OCI-LY1 (cell line): ENCODE measurements at regions not wholly inside any gene's neighbourhood (a gene's known extent, or its start where the extent isn't known, plus 50 kb on each side); places are given as distances from the start of the nearest gene placed in this dataset.

ENCODE experiments used
- H2AFZ ChIP-seq: fragments of 200-600 bp; sonication (generic), shearing (Covaris generic); 2 replicates; pipeline ENCODE4 v1.6.0; 2014; ENCODE audit warnings: antibody characterized with exemption, mild to moderate bottlenecking, low read length
- H3F3A ChIP-seq: fragments of 200-600 bp; sonication (generic), shearing (Covaris generic); 2 replicates; pipeline ENCODE4 v1.6.0; 2014; ENCODE audit warnings: mild to moderate bottlenecking, antibody characterized with exemption, low read length, moderate library complexity; ENCODE audit not compliant: insufficient read depth
- H3K27ac ChIP-seq: fragments of 200-600 bp; sonication (generic); 2 replicates; pipeline ENCODE4 v1.5.1; 2014; ENCODE audit warnings: low read length, mixed run types, mild to moderate bottlenecking, low read depth; ENCODE audit not compliant: poor library complexity, severe bottlenecking
- H3K27me3 ChIP-seq: fragments of 200-600 bp; sonication (generic); 2 replicates; pipeline ENCODE4 v1.6.0; 2014; ENCODE audit warnings: antibody characterized with exemption, mild to moderate bottlenecking, low read length, moderate library complexity; ENCODE audit not compliant: insufficient read depth
- H3K36me3 ChIP-seq: fragments of 200-600 bp; sonication (generic); 2 replicates; pipeline ENCODE4 v1.6.1; 2014; ENCODE audit warnings: mild to moderate bottlenecking, antibody characterized with exemption, low read length, moderate library complexity, mixed read lengths; ENCODE audit not compliant: insufficient read depth
- H3K4me1 ChIP-seq: fragments of 200-600 bp; sonication (generic); 2 replicates; pipeline ENCODE4 v1.5.1; 2014; ENCODE audit warnings: mild to moderate bottlenecking, low read length, moderate library complexity; ENCODE audit not compliant: insufficient read depth, severe bottlenecking
- H3K4me2 ChIP-seq: fragments of 200-600 bp; sonication (generic), shearing (Covaris generic); 2 replicates; pipeline ENCODE4 v1.6.1; 2014; ENCODE audit warnings: low read length
- H3K4me3 ChIP-seq: fragments of 200-600 bp; sonication (generic); 2 replicates; pipeline ENCODE4 v1.5.1; 2014; ENCODE audit warnings: low read length, low read depth, mild to moderate bottlenecking, mixed read lengths; ENCODE audit not compliant: poor library complexity, severe bottlenecking
- H3K79me2 ChIP-seq: fragments of 200-600 bp; shearing (Covaris generic); 2 replicates; pipeline ENCODE4 v1.6.1; 2016; ENCODE audit warnings: mixed run types, low read length, mixed read lengths; ENCODE audit not compliant: insufficient read depth
- H3K9ac ChIP-seq: fragments of 200-600 bp; sonication (generic), shearing (Covaris generic); 2 replicates; pipeline ENCODE4 v1.6.1; 2014; ENCODE audit warnings: mild to moderate bottlenecking, low read length, mixed read lengths
- H3K9me2 ChIP-seq: fragments of 200-600 bp; sonication (generic), shearing (Covaris generic); 2 replicates; pipeline ENCODE4 v1.6.1; 2014; ENCODE audit warnings: low read depth, mild to moderate bottlenecking, low read length, mixed read lengths
- H3K9me3 ChIP-seq: fragments of 200-600 bp; shearing (Covaris generic); 2 replicates; pipeline ENCODE4 v1.6.1; 2014; ENCODE audit warnings: low read length, mixed read lengths
- H4K20me1 ChIP-seq: fragments of 200-600 bp; sonication (generic), shearing (Covaris generic); 2 replicates; pipeline ENCODE4 v1.6.0; 2016; ENCODE audit warnings: mild to moderate bottlenecking, low read length; ENCODE audit not compliant: insufficient read depth
- EZH2 ChIP-seq: fragments of 200-600 bp; sonication (generic), shearing (Covaris generic); IDR thresholded peaks from 2 replicates; pipeline ENCODE4 v1.8.0; 2017; ENCODE audit warnings: borderline replicate concordance, mixed run types, mild to moderate bottlenecking, antibody characterized with exemption, low read length, moderate library complexity, mixed read lengths
- TF ChIP-seq, protein P1 (sequence below): fragments of 200-600 bp; sonication (generic), shearing (Covaris generic); IDR thresholded peaks from 2 replicates; pipeline ENCODE4 v1.5.1; 2017; ENCODE audit warnings: mild to moderate bottlenecking, antibody characterized with exemption, low read length, moderate library complexity, mixed read lengths

DNA sequence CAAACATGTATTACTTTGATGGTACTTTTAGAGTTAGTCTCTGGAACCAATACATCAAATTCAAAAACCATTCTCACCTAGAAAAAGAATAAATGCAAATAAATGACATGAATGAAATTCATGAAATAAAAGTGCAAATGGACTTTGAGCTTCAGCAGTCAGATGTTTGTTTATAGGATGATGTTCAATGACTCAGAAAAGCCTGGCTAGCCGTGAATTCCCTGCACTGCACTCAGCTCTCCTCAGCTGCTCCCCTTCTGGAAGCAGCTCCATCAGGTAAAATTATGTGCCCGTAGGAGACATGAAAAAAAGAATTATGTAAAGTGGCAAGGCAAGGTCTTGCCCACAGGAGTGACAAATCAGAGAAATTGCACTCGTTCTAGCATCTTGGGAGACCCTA is 390.6 kb downstream of the GPM6A start:
- H3K9ac ChIP-seq = no peak overlapping the region
- no peak overlapping the region for H3K27ac ChIP-seq
- no peaks in the 10 kb centered on the region for H3K9me2 ChIP-seq
- H3K27me3 ChIP-seq = no peaks in the 10 kb centered on the region
- no peaks in the 10 kb centered on the region; the same call in 1 of the 2 replicates for H3F3A ChIP-seq
- no peaks in the 10 kb centered on the region for H3K79me2 ChIP-seq
- H4K20me1 ChIP-seq = no peaks in the 10 kb centered on the region
- H2AFZ ChIP-seq = no peak overlapping the region
- H3K4me1 ChIP-seq = peaks cover 6% of the 10 kb centered on the region
- peaks cover 7% of the 10 kb centered on the region for H3K9me3 ChIP-seq
- H3K4me2 ChIP-seq = no peak overlapping the region
- H3K4me3 ChIP-seq = no peak overlapping the region
- no peaks in the 10 kb centered on the region for H3K36me3 ChIP-seq
- TF ChIP-seq, protein P1, sequence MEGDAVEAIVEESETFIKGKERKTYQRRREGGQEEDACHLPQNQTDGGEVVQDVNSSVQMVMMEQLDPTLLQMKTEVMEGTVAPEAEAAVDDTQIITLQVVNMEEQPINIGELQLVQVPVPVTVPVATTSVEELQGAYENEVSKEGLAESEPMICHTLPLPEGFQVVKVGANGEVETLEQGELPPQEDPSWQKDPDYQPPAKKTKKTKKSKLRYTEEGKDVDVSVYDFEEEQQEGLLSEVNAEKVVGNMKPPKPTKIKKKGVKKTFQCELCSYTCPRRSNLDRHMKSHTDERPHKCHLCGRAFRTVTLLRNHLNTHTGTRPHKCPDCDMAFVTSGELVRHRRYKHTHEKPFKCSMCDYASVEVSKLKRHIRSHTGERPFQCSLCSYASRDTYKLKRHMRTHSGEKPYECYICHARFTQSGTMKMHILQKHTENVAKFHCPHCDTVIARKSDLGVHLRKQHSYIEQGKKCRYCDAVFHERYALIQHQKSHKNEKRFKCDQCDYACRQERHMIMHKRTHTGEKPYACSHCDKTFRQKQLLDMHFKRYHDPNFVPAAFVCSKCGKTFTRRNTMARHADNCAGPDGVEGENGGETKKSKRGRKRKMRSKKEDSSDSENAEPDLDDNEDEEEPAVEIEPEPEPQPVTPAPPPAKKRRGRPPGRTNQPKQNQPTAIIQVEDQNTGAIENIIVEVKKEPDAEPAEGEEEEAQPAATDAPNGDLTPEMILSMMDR = no peak
- no peak for TF ChIP-seq EZH2

- Histone ChIP-seq H3K4me2 (no peak overlapping the region), H3K27ac (no peak overlapping the region), H3K9me3 (peaks cover 6% of the 10 kb centered on the region), H3F3A (no peaks in the 10 kb centered on the region; the same call in 1 of the 2 replicates), H3K4me3 (no peak overlapping the region), H3K9me2 (no peaks in the 10 kb centered on the region), H3K79me2 (no peaks in the 10 kb centered on the region), H2AFZ (no peak overlapping the region), H3K4me1 (peaks cover 6% of the 10 kb centered on the region), H4K20me1 (no peaks in the 10 kb centered on the region), H3K36me3 (no peaks in the 10 kb centered on the region), H3K27me3 (no peaks in the 10 kb centered on the region), H3K9ac (no peak overlapping the region)
- TF ChIP-seq, protein P1 = no peak
- no peak for TF ChIP-seq EZH2
Observed at GRCh38 chr4:175422331-175422730, 389.7 kb downstream of the GPM6A start.

- Histone ChIP-seq H3K4me2 (no peak overlapping the region), H3K79me2 (no peaks in the 10 kb centered on the region), H3K9me2 (no peaks in the 10 kb centered on the region), H2AFZ (peak overlapping the region; percentile 82; the same call in 1 of the 2 replicates), H3K27ac (no peak overlapping the region), H3K36me3 (no peaks in the 10 kb centered on the region), H3K9me3 (peaks cover 4% of the 10 kb centered on the region; the same call in 1 of the 2 replicates), H4K20me1 (no peaks in the 10 kb centered on the region), H3K4me1 (peaks cover 6% of the 10 kb centered on the region), H3F3A (no peaks in the 10 kb centered on the region; the same call in 1 of the 2 replicates), H3K9ac (no peak overlapping the region), H3K4me3 (no peak overlapping the region), H3K27me3 (no peaks in the 10 kb centered on the region)
- TF ChIP-seq EZH2 = no peak
- TF ChIP-seq, protein P1 = no peak
Observed at GRCh38 chr4:175424111-175424510, 388.0 kb downstream of the GPM6A start.
